Activated T-cell treated with anti-CD3 and anti-CD28 coated beads, Interleukin-2, amount 50 U/mL, for 4 hours (primary cell): ENCODE measurements at regions not wholly inside any gene's neighbourhood (a gene's known extent, or its start where the extent isn't known, plus 50 kb on each side); places are given as distances from the start of the nearest gene placed in this dataset.

Experiments used
- ATAC-seq, 2 donors: fragments of 200-7000 bp; cut with Tn5 transposase; one replicate each; pipeline ENCODE4 v1.10.0; 2021
- DNase-seq: peaks from one replicate; pipeline ENCODE4 v3.0.0-alpha.2; 2020
- H3K27me3 Mint-ChIP-seq: one replicate; pipeline ENCODE4 v1.8.0; 2021; ENCODE audit warnings: low read depth, mixed read lengths
- H3K36me3 Mint-ChIP-seq: one replicate; pipeline ENCODE4 v1.8.0; 2022; ENCODE audit warnings: mixed read lengths; ENCODE audit not compliant: insufficient read depth
- H3K4me1 Mint-ChIP-seq: one replicate; pipeline ENCODE4 v1.8.0; 2021; ENCODE audit warnings: low read depth, mixed read lengths
- H3K4me3 Mint-ChIP-seq: one replicate; pipeline ENCODE4 v1.8.0; 2021; ENCODE audit warnings: mild to moderate bottlenecking, moderate library complexity, mixed read lengths
- H3K9me3 Mint-ChIP-seq: one replicate; pipeline ENCODE4 v1.8.0; 2021; ENCODE audit warnings: mixed read lengths

- peak; percentile 38 to 60 for ATAC-seq
- peak overlapping the region; percentile 77 for H3K4me3 Mint-ChIP-seq
- no peaks in the 10 kb centered on the region for H3K36me3 Mint-ChIP-seq
- peaks cover 11% of the 10 kb centered on the region for H3K9me3 Mint-ChIP-seq
- H3K27me3 Mint-ChIP-seq = no peaks in the 10 kb centered on the region
- peaks cover 49% of the 10 kb centered on the region for H3K4me1 Mint-ChIP-seq
- DNase-seq = no peak
Observed at GRCh38 chr2:9738535-9739496, 104.5 kb upstream of the TAF1B start.

GRCh38 chr2:9739531-9739964 is 103.7 kb upstream of the TAF1B start:
- Mint-ChIP-seq H3K27me3 (no peaks in the 10 kb centered on the region), H3K4me3 (peak overlapping the region; percentile 77), H3K4me1 (peaks cover 49% of the 10 kb centered on the region), H3K36me3 (no peaks in the 10 kb centered on the region), H3K9me3 (peaks cover 6% of the 10 kb centered on the region)
- peak; percentile 74 to 79 for ATAC-seq
- DNase-seq = peak; percentile 44

GRCh38 chr2:9740382-9741073 is 102.7 kb upstream of the TAF1B start:
- H3K27me3 Mint-ChIP-seq = no peaks in the 10 kb centered on the region
- no peaks in the 10 kb centered on the region for H3K36me3 Mint-ChIP-seq
- peak overlapping the region; percentile 6 for H3K4me3 Mint-ChIP-seq
- no peaks in the 10 kb centered on the region for H3K9me3 Mint-ChIP-seq
- ATAC-seq (no peak), DNase-seq (no peak)
- H3K4me1 Mint-ChIP-seq = peaks cover 40% of the 10 kb centered on the region

GRCh38 chr2:9741110-9741509 is 102.2 kb upstream of the TAF1B start:
- no peaks in the 10 kb centered on the region for H3K36me3 Mint-ChIP-seq
- no peak for ATAC-seq
- no peak overlapping the region for H3K4me3 Mint-ChIP-seq
- no peaks in the 10 kb centered on the region for H3K9me3 Mint-ChIP-seq
- no peaks in the 10 kb centered on the region for H3K27me3 Mint-ChIP-seq
- no peak for DNase-seq
- H3K4me1 Mint-ChIP-seq = peaks cover 35% of the 10 kb centered on the region

DNA sequence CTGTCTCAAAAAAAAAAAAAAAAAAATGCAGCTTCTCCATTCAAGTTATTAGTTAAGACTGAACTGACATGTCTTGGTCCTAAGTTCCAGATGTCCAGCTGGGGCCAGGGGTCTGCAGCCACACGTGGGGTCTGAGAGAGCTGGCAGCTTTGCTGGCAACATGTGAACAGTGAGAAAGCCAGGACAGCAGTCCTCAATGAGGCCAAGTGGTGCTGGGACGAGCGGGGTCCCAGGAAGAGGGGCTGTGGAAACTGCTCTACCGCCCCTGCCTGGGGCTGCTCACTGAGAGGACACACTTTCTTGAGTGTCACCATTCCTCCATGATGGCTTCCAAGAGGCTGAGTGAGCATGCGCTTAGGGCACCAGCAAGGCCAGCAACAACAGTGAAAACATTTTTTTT is 100.7 kb upstream of the TAF1B start:
- Mint-ChIP-seq H3K9me3 (no peaks in the 10 kb centered on the region), H3K27me3 (no peaks in the 10 kb centered on the region), H3K36me3 (no peaks in the 10 kb centered on the region), H3K4me1 (peaks cover 23% of the 10 kb centered on the region), H3K4me3 (no peak overlapping the region)
- ATAC-seq (no peak), DNase-seq (no peak)

DNA sequence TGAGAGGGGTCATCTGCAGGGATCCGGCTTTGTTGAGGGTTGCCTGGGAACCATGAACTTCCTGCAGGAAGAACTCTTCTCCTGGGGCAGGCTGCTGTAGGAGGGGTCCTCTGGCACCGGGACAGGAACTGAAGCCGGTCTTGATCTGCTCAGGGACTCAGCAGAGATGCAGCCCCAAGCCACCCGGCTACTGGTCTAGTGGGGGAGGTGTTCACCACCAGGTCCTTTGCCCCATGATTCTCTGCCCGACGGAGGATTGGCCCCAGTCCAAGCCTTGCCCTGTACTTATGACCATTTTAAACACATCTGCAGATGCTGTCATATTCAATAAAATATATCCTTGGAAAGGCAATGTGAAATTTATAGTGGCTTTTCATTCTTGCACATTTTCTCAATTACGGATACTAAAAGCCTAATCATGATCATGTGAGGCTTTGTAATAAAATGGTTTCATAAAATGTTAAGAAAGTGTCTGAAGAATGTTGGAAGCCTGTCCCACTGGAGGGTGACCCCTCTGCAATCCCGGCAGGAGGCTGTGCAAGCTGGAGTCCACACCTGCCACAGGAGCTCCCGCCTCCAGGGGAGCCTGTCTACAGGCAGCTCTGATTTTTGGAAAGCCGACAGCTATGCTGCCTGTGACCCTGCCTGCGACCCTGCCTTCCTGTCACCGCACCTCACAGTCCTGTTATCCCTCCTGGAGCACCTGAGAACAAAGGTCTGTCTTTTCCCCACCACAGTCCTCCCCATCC is 98.8 kb upstream of the TAF1B start:
- Mint-ChIP-seq H3K9me3 (no peaks in the 10 kb centered on the region), H3K4me1 (peaks cover 19% of the 10 kb centered on the region), H3K27me3 (no peaks in the 10 kb centered on the region), H3K4me3 (no peak overlapping the region), H3K36me3 (no peaks in the 10 kb centered on the region)
- DNase-seq (no peak), ATAC-seq (no peak)

- no peak overlapping the region for H3K4me3 Mint-ChIP-seq
- H3K9me3 Mint-ChIP-seq = no peaks in the 10 kb centered on the region
- DNase-seq = no peak
- ATAC-seq = no peak
- no peaks in the 10 kb centered on the region for H3K27me3 Mint-ChIP-seq
- peaks cover 18% of the 10 kb centered on the region for H3K4me1 Mint-ChIP-seq
- no peaks in the 10 kb centered on the region for H3K36me3 Mint-ChIP-seq
Observed at GRCh38 chr2:9745153-9745899, 97.9 kb upstream of the TAF1B start.

DNA sequence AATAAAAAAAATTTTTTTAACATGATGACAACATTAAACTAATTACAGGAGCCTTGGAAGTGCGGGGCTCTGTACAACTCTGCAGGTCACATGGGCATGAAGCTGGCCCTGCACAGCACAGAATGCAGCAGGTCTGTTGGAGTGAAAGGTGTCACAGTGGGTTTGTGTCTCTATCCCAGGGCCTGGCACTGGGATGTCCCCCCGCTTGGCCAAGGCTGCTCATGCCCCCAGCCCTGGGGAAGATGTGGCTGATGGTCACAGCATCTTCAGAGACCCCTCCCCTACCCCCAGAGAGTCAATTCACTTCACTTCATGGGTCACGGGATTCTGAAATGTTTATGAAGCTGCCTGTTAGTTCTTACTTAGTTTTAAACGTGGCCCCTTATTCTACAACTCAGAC is 95.9 kb upstream of the TAF1B start:
- no peak for ATAC-seq
- Mint-ChIP-seq H3K9me3 (no peaks in the 10 kb centered on the region), H3K27me3 (no peaks in the 10 kb centered on the region)

GRCh38 chr2:9748577-9748976 is 94.7 kb upstream of the TAF1B start:
- DNase-seq = no peak

More for the DNA sequence above, 95.9 kb upstream of the TAF1B start:
- H3K4me1 Mint-ChIP-seq = peaks cover 33% of the 10 kb centered on the region
- no peaks in the 10 kb centered on the region for H3K36me3 Mint-ChIP-seq
- H3K4me3 Mint-ChIP-seq = no peak overlapping the region
- DNase-seq = no peak

DNA sequence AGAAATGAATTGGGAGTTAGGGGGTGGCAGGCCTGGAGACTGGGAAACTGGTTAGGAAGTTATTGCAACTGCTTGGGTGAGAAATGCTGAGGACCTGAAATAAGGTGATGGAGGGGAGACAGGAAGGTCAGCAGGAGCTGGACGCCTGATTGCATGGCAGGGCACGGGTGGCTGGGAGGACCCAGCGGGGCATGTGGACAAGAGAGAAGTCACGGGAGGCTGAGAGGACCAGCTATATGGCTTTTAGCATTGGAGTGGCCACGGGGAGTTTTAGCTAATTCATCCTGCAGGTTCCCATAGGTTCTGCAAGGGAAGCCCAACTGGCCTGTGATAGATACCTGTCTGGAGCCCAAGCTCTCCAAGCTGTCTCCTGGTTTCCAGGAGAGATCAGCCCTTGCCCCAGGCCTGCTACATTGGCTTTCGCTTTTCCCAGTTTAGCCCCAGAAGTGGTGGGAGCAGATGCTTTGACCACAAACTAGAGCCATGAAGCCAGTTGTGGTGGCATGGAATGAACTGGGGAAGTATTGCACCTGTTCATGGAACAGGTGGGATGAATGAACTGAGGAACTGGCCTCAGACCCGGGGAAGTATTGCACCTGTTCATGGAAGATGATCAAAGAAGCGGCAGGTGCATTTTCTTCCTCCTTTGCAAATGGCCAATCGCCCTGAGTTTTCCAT is 93.6 kb upstream of the TAF1B start:
- Mint-ChIP-seq H3K27me3 (peaks cover 7% of the 10 kb centered on the region), H3K4me3 (no peak overlapping the region), H3K9me3 (no peaks in the 10 kb centered on the region), H3K4me1 (peaks cover 54% of the 10 kb centered on the region), H3K36me3 (no peaks in the 10 kb centered on the region)
- no peak for ATAC-seq
- no peak for DNase-seq

More at GRCh38 chr2:9748577-9748976, 94.7 kb upstream of the TAF1B start:
- no peak overlapping the region for H3K4me3 Mint-ChIP-seq
- no peaks in the 10 kb centered on the region for H3K36me3 Mint-ChIP-seq
- H3K9me3 Mint-ChIP-seq = no peaks in the 10 kb centered on the region
- peaks cover 44% of the 10 kb centered on the region for H3K4me1 Mint-ChIP-seq
- ATAC-seq = peak; percentile 4 to 19
- peaks cover 3% of the 10 kb centered on the region for H3K27me3 Mint-ChIP-seq

DNA sequence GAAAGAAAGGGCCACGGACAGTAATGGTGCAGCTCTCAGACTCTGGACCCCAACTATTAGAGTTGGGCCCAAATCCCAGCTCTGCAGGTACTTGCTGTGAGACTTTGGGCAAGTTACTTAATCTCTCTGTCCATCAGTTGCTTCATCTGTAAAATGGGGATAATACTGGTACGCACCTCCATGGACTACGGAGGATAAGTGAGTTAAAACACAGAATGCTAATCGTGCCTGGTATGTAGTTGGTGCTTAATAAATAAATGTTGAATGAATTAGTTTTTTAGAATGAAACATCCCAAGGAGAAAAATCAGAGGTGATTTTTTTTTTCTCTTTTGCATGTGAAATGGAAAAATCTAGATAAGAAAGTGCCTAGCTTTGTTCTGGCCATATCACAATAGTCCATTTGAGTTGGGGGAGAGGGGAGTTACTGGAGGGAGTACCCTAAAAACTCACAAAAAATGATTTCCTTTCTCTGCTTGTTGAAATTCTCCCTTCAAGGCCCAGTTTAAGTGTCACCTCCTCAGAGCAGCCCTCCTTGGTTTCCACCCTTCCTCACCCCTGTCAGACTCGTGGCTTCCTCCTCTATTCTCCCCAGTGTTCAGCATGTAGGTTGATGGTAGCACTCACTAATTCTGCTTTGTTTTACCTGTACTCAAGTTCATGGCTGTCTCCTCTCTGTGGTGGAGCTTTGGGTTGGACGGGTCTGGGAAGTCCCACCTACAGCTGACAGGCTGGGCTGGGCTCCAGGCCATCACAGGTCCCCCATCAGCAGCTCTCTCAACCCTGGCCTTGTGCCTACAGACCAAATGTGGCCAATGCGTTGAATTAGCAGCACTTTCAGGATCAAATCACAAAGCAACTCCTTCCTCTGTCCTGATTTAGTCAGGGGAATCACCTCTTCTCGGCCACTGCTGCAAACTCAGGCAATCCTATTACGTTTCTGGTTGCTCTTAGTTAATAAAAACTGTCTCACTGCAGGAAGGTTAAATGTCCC is 92.8 kb upstream of the TAF1B start:
- Mint-ChIP-seq H3K4me3 (no peak overlapping the region), H3K4me1 (peaks cover 60% of the 10 kb centered on the region), H3K36me3 (no peaks in the 10 kb centered on the region), H3K27me3 (peaks cover 7% of the 10 kb centered on the region), H3K9me3 (no peaks in the 10 kb centered on the region)
- DNase-seq (no peak), ATAC-seq (no peak)

DNA sequence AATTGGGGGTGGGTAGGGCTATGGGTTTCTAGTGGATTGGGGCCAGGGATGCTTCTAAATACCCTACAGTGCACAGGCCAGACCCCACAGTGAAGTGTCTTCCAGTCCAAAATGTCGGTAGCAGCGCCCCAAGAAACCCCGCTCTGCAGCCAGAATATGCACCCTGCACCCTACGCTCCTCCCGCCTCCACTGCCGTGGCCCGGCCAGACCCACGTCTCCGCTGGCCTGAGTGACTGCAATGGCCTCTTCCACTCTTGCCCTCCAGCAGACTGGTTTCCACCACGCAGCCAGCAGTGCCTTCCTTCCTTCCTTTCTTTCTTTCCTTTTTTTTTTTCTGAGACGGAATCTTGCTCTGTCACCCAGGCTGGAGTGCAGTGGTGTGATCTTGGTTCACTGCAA is 91.4 kb upstream of the TAF1B start:
- no peaks in the 10 kb centered on the region for H3K9me3 Mint-ChIP-seq
- no peaks in the 10 kb centered on the region for H3K36me3 Mint-ChIP-seq
- peaks cover 60% of the 10 kb centered on the region for H3K4me1 Mint-ChIP-seq
- no peak overlapping the region for H3K4me3 Mint-ChIP-seq
- DNase-seq (no peak), ATAC-seq (no peak)
- peaks cover 8% of the 10 kb centered on the region for H3K27me3 Mint-ChIP-seq
